ENCODE measurements at regions not wholly inside any gene's neighbourhood (a gene's known extent, or its start where the extent isn't known, plus 50 kb on each side); places are given as distances from the start of the nearest gene placed in this dataset.

GRCh38 chr6:138671351-138671750 is 102.2 kb upstream of the CCDC28A start:
- Histone ChIP-seq H3K4me1 (replicated peaks in 1 of 4; ENCODE audit: control insufficient read depth in 3 of 4, insufficient read depth in 4 of 4, low read length in 3 of 4) (no peaks in the 10 kb centered on the region), H3K9ac (replicated peaks in 1 of 4; ENCODE audit: extremely low read depth in 1 of 4, low read depth in 3 of 4, low read length in 3 of 4) (no peak overlapping the region), H4K8ac (ENCODE audit: extremely low read depth, insufficient read depth, low read length) (no peak overlapping the region), H3K56ac (replicated peaks; ENCODE audit: insufficient read length, low read depth, low read length) (no peak overlapping the region), H2AK5ac (ENCODE audit: low read depth, low read length) (no peak overlapping the region), H4K5ac (ENCODE audit: insufficient read length, low read depth, low read length) (no peak overlapping the region), H3K4me3 (ENCODE audit: extremely low read depth in 1 of 4, insufficient read depth in 2 of 4, low read depth in 3 of 4, low read length in 4 of 4) (no peak overlapping the region), H3K27ac (ENCODE audit: low read depth, low read length) (no peak overlapping the region), H4K20me1 (replicated peaks in 1 of 2; ENCODE audit: control insufficient read depth in 1 of 2, insufficient read depth in 2 of 2, low read length in 2 of 2) (no peaks in the 10 kb centered on the region), H3K4me2 (ENCODE audit: insufficient read depth in 1 of 2, low read depth in 2 of 2, low read length in 2 of 2) (no peak overlapping the region), H4K91ac (replicated peaks; ENCODE audit: insufficient read length, low read length) (no peak overlapping the region), H3K14ac (ENCODE audit: insufficient read length) (no peak overlapping the region), H3K36me3 (ENCODE audit: control insufficient read depth in 2 of 4, insufficient read depth in 4 of 4, low read length in 3 of 4) (no peaks in the 10 kb centered on the region), H3K4ac (replicated peaks; ENCODE audit: insufficient read length, low read depth, low read length) (no peak overlapping the region), H2BK120ac (replicated peaks; ENCODE audit: low read depth, low read length) (no peak overlapping the region), H2BK15ac (ENCODE audit: low read length) (no peak overlapping the region), H3K18ac (ENCODE audit: extremely low read depth, low read length) (no peak overlapping the region), H2BK12ac (ENCODE audit: low read depth, low read length) (no peak overlapping the region), H3K23me2 (ENCODE audit: low read depth, low read length) (no peaks in the 10 kb centered on the region), H3K79me2 (ENCODE audit: control insufficient read depth in 1 of 2, insufficient read depth in 2 of 2, low read length in 2 of 2) (peaks cover 4 to 49% of the 10 kb centered on the region in 2 experiments), H2BK5ac (ENCODE audit: low read depth, low read length) (no peak overlapping the region), H2BK20ac (ENCODE audit: low read length) (no peak overlapping the region), H3K79me1 (ENCODE audit: low read depth, low read length) (peaks cover 2% of the 10 kb centered on the region; the same call in 1 of the 2 replicates), H3K23ac (ENCODE audit: insufficient read length) (no peak overlapping the region), H3K9me3 (ENCODE audit: insufficient read depth in 2 of 2, low read depth in 1 of 2, low read length in 1 of 2) (no peaks in the 10 kb centered on the region), H3K27me3 (replicated peaks in 1 of 4; ENCODE audit: control insufficient read depth in 3 of 4, extremely low read depth in 1 of 4, insufficient read depth in 3 of 4, low read length in 3 of 4) (no peaks in the 10 kb centered on the region), H2AFZ (ENCODE audit: low read length) (no peak overlapping the region)
- 86% methylated on average over 3 of the region's 4 CpGs; no CpG with 5 or more reads in 1 of the 2 experiments for WGBS, 2 experiments (ENCODE audit: extremely low coverage in 1 of 2, insufficient coverage in 1 of 2, insufficient read length in 1 of 2, insufficient replicate concordance in 2 of 2, low coverage in 1 of 2, low lambda C conversion rate in 2 of 2, missing lambda C conversion rate in 1 of 2)
- no peak for DNase-seq (ENCODE audit: low read depth in 1 of 2, low spot score in 2 of 2)
- CTCF ChIA-PET (ENCODE audit: partially characterized antibody), result interaction anchor here (0.7 kb wide), 1 partner anchor 30 kb away, joined by 3 read pairs; no protein-coding TSS in a partner anchor
- no peak for FAIRE-seq
- POLR2A ChIA-PET (ENCODE audit: partially characterized antibody), result no interaction called here
- no peak for TF ChIP-seq RNF2 (IDR thresholded peaks at IDR 0.05; ENCODE audit: borderline replicate concordance, low read depth, low read length, missing control alignments, poor library complexity, severe bottlenecking)
- TF ChIP-seq EGR1 (IDR thresholded peaks at IDR 0.05; ENCODE audit: borderline replicate concordance, low read depth, low read length), result no peak
- no peak for TF ChIP-seq JUND (IDR thresholded peaks at IDR 0.05; ENCODE audit: low read length)
- TF ChIP-seq RBBP5 (IDR thresholded peaks at IDR 0.05; ENCODE audit: borderline replicate concordance, low read depth, low read length), result no peak
- no peak for TF ChIP-seq SAP30 (IDR thresholded peaks at IDR 0.05; ENCODE audit: insufficient read depth, insufficient replicate concordance, low read length)
- TF ChIP-seq SP4 (IDR thresholded peaks at IDR 0.05; ENCODE audit: low read length), result no peak
- no peak for TF ChIP-seq SIX5 (IDR thresholded peaks at IDR 0.05; ENCODE audit: low read depth, low read length)
- TF ChIP-seq YY1 (IDR thresholded peaks at IDR 0.05; ENCODE audit: low read depth, low read length), result no peak
- no peak for TF ChIP-seq CTCF (IDR thresholded peaks at IDR 0.05; ENCODE audit: control extremely low read depth in 1 of 3, insufficient read depth in 1 of 3, low read depth in 1 of 3, low read length in 3 of 3)
